ENCODE measurements at regions not wholly inside any gene's neighbourhood (a gene's known extent, or its start where the extent isn't known, plus 50 kb on each side); places are given as distances from the start of the nearest gene placed in this dataset.

DNA sequence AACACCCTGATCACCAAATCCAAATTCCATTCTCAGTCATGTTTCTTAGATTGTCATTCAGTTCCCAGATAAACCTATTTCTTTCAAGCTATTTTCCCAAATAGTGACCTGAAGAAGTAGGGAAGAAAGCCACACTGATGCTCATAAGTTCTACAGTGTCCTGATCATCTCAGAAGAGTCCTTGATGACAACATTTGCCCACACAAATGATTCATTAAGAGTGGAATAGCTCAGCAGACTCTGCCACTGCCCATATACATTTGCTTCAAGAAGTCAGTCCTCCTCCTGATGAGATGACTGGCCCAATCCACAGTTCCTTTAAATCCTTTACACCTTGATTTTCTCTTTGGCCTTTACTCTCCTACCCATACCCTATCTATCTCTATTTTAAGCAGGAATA is 283.7 kb upstream of the NR4A3 start:
- DNase-seq (ENCODE audit: low spot score): no peak

DNA sequence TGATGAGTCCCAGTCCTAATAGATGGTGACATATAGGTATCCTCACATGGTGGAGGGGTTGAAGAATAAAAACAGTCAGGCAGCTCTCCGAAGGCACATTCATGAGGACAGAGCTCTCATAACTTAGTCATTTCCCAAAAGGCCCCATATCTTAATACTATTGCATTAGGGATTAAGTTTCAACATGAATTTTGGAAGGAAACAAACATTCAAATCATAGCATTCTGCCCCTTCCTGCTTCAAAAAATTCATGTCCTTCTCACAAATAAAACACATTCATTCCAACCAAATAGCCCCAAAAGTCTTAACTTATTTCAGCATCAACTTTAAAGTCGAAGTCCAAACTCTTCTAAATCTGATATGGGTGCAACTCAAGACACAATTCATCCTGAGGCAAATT is 277.2 kb upstream of the NR4A3 start:
- no peak for DNase-seq (ENCODE audit: low spot score)

DNA sequence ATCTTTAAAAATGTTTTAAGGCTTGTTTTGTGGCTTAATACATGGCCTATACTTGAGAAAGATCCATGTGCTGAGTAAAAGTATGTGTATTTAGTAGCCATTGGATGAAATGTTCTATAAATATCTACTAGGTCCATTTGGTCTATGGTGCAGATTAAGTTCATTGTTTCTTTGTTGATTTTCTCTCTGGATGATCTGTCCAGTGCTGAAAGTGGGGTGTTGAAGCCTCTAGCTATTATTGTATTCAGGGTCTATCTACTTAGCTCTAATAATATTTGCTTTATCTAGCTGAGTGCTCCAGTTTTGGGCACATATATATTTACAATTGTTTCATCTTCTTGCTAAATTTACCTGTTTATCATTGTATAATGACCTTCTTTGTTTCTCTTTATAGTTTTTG is 272.2 kb upstream of the NR4A3 start:
- no peak for DNase-seq (ENCODE audit: low spot score)

DNA sequence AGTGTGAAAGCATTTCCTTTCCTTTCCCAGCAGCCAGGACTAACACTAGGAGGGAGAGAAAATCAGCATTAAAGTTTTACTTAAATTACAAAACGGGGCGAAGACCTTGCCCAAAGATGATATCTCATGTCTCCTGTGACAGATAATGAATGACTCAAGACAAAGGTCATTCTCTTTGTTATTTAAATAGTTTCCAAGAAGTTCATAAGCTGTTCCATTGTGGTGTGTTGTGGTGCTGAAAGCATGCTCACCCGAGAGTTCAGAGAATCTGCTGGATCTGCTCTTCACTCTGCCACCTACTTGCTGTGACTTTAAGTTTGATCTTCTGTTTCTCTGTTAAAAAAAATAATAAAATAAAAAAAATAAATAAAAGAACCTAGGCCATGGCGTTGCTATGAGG is 265.9 kb upstream of the NR4A3 start:
- DNase-seq (ENCODE audit: low spot score): no peak

DNA sequence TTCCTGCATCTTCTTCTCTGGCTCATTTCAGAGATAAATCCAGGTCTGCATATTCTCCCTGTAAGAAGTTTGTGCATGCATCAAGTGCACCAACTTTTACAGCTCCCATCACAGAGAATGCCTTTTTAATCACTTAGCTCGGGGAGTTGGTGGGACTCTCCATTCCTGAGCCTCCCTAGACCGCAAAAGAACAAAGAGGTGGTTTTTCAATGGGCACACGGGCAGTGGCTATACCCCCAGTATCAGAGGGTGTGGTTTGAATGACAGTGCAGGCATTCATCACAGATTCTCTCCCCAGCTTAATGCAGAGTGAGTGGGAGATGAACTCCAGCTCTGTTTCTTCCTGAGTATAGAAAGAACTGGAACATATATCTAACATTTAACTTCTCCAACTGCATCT is 264.7 kb upstream of the NR4A3 start:
- DNase-seq (ENCODE audit: low spot score): no peak

DNA sequence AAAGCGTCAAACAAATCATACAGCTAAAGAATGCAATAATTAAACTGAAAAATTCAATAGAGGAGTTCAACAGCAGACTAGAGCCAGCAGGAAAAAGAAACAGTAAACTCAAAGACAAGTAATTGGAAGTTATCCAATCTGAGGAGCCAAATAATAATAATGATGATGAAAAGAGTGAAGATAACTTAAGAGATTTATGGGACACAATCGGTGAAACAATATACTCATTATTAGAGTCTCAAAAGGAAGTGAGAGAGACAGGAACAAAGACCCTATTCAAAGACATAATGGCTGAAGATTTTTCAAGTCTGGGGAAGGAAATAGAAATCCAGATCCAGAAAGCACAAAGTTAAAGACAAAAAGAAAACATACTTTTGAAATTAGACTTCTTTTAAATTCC is 263.9 kb upstream of the NR4A3 start:
- DNase-seq (ENCODE audit: low spot score): no peak

DNA sequence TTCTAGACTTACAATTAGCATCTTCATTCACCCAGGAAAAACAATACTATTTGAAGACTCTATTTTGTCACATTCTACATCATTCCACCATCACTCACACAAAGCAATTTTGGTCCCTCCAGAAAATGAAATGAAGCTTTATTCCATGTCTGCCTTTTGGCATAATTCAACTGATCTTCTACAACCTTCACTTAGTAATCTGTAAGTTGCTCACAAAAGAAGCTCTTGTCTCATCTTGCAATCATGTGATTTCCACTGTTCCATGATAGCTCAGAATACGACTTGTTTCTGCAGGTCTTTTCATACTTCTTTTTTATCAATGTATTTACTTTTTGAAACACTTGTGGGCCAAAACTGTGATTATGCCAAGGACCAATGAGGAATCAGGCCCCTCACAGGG is 261.9 kb upstream of the NR4A3 start:
- DNase-seq (ENCODE audit: low spot score): no peak

DNA sequence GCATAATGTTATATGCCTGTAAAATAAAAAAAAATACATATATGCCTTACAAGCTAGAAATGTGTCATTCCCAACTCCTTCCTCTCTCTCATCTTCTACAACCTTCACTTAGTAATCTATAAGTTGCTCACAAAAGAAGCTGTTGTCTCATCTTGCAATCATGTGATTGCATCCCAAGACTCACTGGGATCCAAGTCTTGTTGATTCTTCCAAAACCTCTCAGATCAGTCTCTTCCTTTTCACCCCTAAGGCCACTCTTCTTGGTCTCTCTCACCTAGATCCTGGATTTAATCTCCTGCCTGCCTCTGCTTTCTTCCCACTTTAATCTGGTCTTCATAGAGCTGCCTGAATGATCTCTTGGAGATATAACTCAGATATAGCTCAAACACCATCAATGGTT is 261.1 kb upstream of the NR4A3 start:
- no peak for DNase-seq (ENCODE audit: low spot score)

DNA sequence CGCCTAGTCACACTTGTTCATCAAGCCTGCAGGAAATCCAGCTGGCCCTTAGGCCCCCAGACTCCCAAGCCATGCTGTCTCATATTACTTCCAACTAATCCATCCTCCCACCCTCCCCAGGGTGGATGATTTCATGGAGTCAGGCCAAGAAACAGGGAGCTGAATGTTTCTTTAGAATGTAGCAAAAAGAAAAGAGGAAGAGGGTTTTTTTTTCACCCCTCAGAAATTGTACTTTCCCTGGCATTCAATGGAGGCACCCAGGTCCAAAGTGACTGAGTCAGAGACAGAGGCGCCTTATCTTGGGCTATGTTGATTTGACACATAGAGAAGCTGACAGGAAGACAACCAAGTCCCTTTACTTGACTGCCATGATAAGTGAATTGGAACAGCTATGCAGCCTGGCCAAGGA is 260.2 kb upstream of the NR4A3 start:
- no peak for DNase-seq (ENCODE audit: low spot score)

DNA sequence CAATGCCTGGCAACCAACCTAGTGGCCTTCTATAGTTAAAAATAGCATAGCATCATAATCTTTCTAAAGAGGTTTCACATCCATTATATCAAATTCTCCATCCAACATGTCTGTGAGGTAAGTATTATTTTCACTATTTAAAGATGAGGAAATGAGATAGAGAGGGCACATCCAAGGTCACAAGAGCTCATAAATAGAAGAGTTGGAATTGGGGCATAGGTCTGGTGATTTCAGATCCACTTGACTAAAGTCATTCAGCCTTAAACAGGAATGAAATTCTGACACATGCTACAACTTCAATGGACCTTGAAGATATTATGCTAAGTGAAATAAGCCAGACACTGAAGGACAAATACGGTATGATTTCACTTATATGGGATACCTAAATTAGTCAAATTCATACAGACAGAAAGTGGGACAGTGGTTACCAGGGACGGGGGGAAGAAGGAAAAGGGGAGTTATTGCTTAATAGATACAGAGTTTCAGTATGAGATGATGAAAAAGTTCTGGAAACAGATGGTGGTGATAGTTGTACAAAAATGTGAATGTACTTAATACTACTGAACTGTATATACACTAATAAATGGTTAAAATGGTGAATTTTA is 259.6 kb upstream of the NR4A3 start:
- DNase-seq (ENCODE audit: low spot score): no peak

DNA sequence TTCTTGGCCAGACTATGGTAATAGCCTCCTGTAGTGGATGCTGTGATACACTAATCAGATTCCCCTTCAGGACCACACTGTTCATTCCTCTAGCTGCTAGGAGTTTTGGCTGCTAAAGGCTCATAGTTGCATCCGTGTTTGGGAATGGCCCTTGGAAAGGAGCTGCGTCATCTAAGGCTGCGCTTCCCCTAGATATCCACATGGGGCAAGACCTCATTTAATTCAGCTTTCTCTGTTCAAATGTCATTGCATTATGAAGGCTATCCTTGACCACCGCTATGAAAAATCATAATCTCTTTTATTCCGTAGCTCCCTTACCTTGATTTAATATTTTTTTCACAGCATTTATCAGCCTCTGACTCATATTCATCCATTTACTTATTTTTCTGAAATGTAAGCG is 258.3 kb upstream of the NR4A3 start:
- no peak for DNase-seq (ENCODE audit: low spot score)

DNA sequence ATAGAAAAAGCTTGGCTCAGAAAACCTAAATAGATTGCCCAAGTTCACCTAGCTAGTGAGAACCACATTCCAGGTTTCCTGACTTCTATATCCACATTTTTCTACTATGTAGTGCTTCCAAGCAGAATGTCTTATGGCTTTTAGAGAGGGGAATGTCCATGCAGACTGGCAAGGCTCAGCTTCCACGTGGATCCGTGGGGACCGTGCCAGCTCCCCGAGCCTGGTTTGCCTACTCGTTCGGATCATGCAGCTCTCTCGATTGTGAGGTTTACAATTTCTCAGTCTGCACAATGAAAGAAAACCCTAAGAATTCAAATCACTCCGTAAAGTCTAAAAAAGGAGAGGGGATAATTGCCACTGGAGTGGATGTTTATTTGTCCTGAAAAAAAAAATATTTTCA is 256.5 kb upstream of the NR4A3 start:
- DNase-seq (ENCODE audit: low spot score): no peak

DNA sequence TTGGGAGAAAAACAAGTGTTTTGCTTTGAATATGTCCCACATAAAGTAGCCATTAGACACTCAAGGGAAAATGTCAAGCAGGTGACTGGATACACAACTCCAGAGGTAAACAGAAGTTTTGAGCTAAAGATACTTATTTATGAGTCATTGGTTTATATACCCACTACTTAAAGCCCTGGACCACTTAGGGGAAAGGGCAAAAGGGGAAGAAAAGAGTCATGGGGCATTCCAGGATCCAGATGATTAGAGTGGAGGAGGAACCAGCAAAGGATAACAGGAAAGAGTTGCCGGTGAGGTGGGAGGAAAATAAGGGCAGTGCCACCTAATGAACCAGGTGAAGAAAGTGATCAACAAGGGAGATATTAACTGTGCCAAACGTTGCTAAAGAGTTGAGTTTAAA is 254.2 kb upstream of the NR4A3 start:
- DNase-seq (ENCODE audit: low spot score): no peak

DNA sequence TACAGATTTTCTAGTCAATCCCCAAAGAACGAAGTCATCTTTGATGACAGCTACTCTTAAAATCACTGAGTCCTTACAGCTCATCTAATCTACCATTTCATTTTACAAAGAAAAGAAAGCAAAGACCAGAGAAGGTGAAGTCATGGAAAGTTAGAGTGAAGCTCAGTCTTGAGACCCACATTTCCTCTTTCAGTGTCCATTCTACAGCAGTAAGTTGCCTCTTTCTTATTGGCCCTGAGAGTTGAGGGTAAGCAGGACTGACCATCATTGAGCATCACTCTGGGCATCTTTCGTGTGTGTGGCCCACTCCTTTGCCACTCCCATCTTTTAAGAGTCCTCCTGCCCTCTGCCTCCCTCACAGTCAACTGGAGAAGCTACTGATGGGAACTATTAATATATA is 251.8 kb upstream of the NR4A3 start:
- no peak for DNase-seq (ENCODE audit: low spot score)

DNA sequence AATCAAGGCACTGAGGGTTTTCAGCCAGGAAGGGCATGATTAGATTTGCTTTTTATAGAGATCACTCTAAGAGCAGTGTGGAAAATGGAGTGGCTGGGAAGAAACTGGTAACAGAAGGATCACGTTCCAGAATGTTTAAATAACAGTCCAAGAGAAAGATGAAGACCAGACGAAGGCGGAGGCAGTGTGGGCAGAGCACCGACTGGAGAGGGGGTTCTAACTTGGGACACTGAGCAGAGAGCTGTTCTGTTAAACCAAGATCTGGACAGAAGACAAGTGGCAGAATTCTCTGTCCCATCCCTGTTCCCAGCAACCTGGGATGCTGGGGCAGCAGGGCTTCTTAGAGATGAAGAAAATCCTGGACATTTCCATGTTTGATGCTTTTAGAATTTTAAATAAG is 249.1 kb upstream of the NR4A3 start:
- DNase-seq (ENCODE audit: low spot score): no peak

DNA sequence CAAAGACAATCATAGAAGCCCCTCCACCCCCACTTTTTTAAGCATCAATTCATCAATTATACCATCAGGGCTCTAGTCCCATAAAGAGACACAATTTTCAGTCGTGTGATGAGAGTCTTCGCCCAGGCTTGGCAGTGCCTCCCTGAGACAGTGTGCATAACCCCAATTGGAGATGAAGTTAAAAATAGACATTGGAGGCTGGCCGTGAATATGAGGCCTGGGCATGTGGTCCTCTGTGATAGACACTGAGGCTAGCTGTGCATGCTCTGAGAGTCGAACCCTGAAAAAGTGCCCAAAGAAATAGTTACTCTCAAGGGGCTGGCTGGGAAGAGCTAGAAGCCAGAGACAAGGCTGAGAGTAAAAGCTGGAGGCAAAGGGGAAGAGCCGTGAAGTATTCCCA is 248.6 kb upstream of the NR4A3 start:
- no peak for DNase-seq (ENCODE audit: low spot score)

DNA sequence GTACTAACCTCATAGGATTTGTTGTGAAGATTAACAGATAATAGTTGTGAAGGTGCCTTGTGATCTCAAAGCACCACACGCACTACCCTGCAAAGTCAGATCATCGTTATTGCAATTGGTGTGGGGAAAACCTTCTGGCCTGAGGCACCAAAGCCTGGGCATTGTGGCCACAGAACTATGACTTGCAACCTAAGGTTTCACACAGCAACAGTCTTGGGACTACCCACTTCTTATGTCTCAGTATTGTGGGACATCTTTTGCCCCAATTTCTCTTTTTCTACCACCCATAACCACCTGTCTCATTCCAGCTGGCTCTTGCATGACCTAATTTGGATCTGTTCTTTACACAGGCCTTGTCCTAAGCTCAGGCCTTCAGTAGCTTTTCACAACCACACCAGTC is 247.8 kb upstream of the NR4A3 start:
- DNase-seq (ENCODE audit: low spot score): no peak

DNA sequence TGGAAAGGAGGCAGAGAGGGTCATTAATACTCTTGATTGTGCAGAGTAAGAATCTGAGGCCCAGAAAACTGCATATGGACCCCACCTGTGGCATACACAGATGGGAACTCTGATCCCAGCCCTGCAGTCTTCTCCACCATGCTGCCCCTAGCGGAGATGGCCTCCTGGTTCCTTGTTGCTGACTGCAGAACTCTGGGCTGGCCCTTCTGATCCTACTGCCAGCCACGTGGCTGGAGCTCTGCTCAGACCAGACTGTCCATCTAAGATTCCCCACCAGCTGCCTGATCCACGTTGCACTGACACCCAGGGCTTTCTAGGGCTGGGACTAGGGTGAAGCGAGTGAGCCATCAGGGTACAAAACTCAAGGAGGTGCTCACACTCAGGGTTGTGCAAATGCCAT is 245.7 kb upstream of the NR4A3 start:
- DNase-seq (ENCODE audit: low spot score): no peak

DNA sequence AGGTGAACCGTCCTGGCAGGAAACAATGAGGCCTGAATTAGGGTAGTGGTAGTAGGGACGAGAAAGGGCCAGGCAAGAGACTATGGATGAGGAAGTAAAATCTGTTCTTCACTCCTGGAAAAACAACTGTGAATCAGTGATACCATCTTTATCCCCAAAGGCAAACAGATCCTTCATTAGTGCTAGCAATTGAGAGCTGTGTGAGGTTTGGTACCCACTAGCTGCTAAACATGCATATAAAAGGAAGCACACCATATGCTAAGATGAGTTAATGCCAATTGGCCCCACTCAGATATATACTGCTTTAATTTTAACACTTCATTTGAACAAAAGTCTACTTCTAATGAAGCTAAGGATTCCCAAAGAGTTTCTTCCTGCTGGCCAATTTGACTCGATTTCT is 244.8 kb upstream of the NR4A3 start:
- no peak for DNase-seq (ENCODE audit: low spot score)

DNA sequence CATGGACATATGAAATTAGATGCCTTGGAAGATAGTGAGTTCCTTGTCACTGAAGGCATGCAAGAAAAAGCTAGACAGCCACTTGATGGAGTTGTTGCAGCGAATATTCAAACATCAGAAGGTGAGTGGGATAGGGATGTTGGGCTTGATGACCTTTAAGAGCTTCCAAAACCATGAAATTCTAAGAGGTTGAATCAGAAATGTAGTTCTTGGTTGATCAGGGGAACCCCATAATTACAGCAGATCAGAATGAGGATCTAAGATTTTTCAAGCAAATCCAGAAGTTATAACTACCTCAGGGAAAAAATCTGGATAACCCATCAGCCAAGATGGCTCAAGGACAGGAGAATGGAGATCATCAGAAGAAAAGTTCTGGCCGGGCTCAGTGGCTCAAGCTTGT is 244.3 kb upstream of the NR4A3 start:
- DNase-seq (ENCODE audit: low spot score): no peak

DNA sequence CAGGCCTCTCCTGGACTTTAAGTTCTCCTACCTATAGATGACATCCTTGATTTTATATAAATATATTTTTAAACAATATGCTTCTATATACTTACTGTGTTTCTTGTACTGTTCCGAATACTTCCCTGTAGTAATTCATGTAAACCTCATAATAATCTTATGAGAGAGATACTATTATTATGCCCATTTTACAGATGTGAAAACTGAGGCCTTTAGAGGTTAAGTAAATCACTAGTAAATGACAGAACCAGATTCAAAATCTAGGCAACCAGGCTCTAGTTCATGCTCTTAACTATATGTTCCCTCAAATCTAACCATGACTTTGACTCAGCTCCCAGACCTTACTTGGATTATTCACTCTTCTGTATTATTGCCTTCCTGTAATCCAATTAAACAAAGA is 243.0 kb upstream of the NR4A3 start:
- DNase-seq (ENCODE audit: low spot score): no peak

DNA sequence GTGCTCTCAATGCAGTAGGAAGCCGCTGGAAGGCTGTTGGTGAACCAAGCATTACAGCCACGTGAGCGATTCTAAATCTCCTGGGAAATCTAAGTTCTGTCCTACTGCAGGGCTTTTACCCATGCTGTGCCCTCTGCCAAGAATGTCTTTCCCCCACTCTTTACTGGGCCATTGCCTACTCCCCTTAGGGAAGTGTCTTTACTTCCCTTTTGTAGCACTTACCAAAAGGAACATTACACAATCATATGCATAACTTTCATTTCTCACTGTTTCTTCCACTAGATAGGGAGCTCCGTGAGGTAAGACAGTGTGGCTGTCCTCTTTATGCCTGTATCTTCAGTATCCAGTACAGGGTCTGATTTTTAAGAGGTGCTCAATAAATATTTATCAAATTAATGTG is 241.7 kb upstream of the NR4A3 start:
- DNase-seq (ENCODE audit: low spot score): no peak

DNA sequence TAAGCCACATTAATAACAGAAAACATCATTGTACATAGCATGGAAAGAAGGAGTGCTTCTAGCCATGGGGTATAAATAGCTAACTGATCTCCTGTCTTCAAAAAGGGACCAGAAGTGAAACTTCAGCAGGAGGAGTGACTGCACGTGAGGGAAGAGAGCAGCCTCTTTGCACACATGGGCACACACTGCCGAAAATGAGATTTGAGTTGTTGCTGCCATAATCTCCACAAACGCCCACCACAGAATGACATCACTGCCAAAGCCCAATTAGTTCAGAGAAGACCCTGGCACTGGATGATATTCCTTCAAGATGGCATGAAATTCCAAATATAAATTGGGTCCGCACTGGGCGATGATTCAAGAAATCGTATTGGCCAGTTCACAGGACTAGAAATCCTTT is 238.9 kb upstream of the NR4A3 start:
- DNase-seq (ENCODE audit: low spot score): no peak

DNA sequence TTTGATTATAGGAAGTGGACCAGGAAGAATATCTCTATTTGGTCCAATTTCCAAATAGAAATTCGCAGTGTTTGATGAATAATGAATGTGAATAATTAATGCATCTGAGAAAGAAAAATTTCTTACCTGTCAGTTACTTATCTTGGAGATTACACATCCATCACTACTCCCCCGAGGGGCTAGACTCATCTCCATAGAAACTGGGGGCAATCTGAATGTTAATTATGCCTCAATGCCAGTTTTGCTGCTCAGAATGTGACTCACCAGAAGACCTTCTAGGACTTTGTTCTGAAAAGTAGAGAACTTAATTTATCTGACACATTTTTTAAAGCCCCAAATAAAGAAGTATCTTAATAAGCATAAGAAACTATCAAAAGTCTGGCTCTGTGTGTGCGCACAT is 233.4 kb upstream of the NR4A3 start:
- DNase-seq (ENCODE audit: low spot score): no peak

DNA sequence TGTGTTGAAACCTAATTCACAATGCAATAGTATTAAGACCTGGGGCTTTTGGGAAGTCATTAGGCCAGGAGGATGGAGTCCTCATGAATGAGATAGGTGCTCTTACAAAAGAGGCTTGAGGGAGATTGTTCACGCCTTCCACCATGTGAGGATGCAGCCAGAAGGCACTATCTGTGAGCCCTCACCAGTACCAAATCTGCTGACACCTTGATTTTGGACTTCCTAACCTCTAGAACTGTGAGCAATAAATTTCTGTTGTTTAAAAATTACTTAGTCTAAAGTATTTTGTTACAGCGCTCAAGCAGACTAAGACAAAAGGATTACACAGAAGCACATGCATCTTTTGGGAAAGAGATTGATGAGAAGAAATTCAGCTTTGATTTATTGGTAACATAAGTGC is 232.9 kb upstream of the NR4A3 start:
- DNase-seq (ENCODE audit: low spot score): no peak
